HG02763 (cell line): ENCODE measurements at regions not wholly inside any gene's neighbourhood (a gene's known extent, or its start where the extent isn't known, plus 50 kb on each side); places are given as distances from the start of the nearest gene placed in this dataset.

Experiments used
- ATAC-seq: cut with Tn5 transposase; IDR thresholded peaks from one replicate; pipeline ENCODE4 v1.9.1; 2021; ENCODE audit warnings: mild to moderate bottlenecking, moderate library complexity; ENCODE audit not compliant: unreplicated experiment

GRCh38 chr7:113998934-113999333, 80.1 kb upstream of the PPP1R3A start:
- no peak for ATAC-seq

GRCh38 chr7:113996405-113996804, 77.6 kb upstream of the PPP1R3A start:
- ATAC-seq = no peak

- ATAC-seq = no peak
These were observed 67.4 kb upstream of the PPP1R3A start for GRCh38 chr7:113986216-113986615.

DNA sequence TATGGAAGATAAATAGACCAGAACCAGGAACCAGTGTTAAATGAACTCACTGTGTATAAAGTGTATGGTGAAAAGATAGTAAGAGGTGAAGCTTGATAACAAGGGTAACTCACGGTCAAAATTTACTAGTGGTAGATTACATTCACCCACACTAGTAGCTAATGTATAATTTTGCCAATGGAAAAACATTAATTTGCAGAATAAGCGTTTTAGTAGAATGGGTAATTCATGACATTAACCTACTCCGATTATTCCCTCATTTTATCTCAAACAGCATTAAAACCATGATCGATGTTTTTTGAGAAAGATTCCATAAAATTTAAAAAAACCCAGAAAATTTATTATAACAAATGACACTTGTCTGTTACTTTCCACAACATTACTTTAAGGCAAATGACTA, 57.7 kb upstream of the PPP1R3A start:
- ATAC-seq = no peak

GRCh38 chr7:113968713-113969112, 49.9 kb upstream of the PPP1R3A start:
- no peak for ATAC-seq
